ENCODE measurements at regions not wholly inside any gene's neighbourhood (a gene's known extent, or its start where the extent isn't known, plus 50 kb on each side); places are given as distances from the start of the nearest gene placed in this dataset.

GRCh38 chr3:182036382-182036781 lies 324.7 kb downstream of the SOX2 start:
- Histone ChIP-seq H3K4me3 (replicated peaks; ENCODE audit: low read depth, low read length) (no peak overlapping the region), H3K27me3 (replicated peaks; ENCODE audit: control insufficient read depth, insufficient read depth, low read length) (no peaks in the 10 kb centered on the region), H3K36me3 (ENCODE audit: control insufficient read depth, insufficient read depth, low read length) (no peaks in the 10 kb centered on the region)
- TF ChIP-seq CTCF (IDR thresholded peaks at IDR 0.05; ENCODE audit: insufficient read depth, low read length, poor library complexity, severe bottlenecking): no peak
- peak; percentile 31 for DNase-seq (ENCODE audit: extremely low read depth, insufficient read length)

DNA sequence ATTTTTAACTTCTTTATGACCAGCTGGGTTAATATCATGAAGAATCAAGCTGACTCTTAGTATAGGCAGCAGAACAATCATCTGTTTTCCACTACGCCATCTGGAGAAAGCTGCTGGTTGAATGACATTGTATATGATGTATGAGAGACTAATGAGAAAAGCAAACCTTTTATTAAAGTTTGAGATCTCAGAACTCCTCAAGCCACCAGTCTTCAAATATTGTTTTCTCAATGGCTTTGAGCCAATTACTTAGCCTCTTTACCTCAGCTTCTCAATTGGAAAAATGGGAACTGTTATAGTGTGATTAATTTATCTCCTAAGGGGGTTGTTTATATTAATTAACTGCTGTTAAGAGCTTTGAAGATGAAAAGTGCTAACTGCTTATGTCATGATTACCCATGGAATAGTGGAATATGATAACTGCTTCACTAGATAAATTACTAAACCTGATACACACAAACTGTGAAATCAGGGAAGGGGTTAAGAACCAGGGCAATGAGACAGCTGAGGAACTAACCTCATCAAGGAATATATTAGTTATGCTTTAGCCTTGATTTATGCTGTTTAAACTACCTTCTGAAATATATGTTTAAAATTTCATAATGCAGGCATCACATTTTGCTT lies 330.1 kb downstream of the SOX2 start:
- TF ChIP-seq CTCF (IDR thresholded peaks at IDR 0.05; ENCODE audit: insufficient read depth, low read length, poor library complexity, severe bottlenecking): no peak
- DNase-seq (ENCODE audit: extremely low read depth, insufficient read length): no peak
- Histone ChIP-seq H3K27me3 (replicated peaks; ENCODE audit: control insufficient read depth, insufficient read depth, low read length) (no peaks in the 10 kb centered on the region), H3K4me3 (replicated peaks; ENCODE audit: low read depth, low read length) (no peak overlapping the region), H3K36me3 (ENCODE audit: control insufficient read depth, insufficient read depth, low read length) (no peaks in the 10 kb centered on the region)

DNA sequence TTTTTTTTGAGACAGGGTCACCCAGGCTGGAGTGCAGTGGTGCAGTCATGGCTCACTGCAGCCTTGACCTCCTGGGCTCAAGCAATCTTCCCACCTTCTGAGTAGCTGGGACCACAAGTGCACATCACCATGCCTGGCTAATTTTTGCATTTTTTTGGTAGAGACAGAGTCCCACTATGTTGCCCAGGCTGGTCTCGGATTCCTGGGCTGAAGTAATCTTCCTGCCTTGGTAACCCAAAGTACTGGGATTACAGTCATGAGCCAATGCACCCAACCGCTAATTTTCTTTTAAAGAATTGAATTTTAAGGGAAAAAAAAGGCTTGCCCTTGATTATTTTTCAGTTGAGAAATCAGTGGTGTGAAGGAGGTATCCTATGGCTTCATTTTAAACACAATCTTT lies 334.0 kb downstream of the SOX2 start:
- no peak for TF ChIP-seq CTCF (IDR thresholded peaks at IDR 0.05; ENCODE audit: insufficient read depth, low read length, poor library complexity, severe bottlenecking)
- Histone ChIP-seq H3K36me3 (ENCODE audit: control insufficient read depth, insufficient read depth, low read length) (no peaks in the 10 kb centered on the region), H3K4me3 (replicated peaks; ENCODE audit: low read depth, low read length) (no peak overlapping the region), H3K27me3 (replicated peaks; ENCODE audit: control insufficient read depth, insufficient read depth, low read length) (no peaks in the 10 kb centered on the region)
- no peak for DNase-seq (ENCODE audit: extremely low read depth, insufficient read length)

GRCh38 chr3:182046166-182046764 lies 334.5 kb downstream of the SOX2 start:
- Histone ChIP-seq H3K4me3 (replicated peaks; ENCODE audit: low read depth, low read length) (no peak overlapping the region), H3K27me3 (replicated peaks; ENCODE audit: control insufficient read depth, insufficient read depth, low read length) (no peaks in the 10 kb centered on the region), H3K36me3 (ENCODE audit: control insufficient read depth, insufficient read depth, low read length) (no peaks in the 10 kb centered on the region)
- no peak for TF ChIP-seq CTCF (IDR thresholded peaks at IDR 0.05; ENCODE audit: insufficient read depth, low read length, poor library complexity, severe bottlenecking)
- DNase-seq (ENCODE audit: extremely low read depth, insufficient read length): no peak

GRCh38 chr3:182050932-182051331 lies 339.2 kb downstream of the SOX2 start:
- no peak for DNase-seq (ENCODE audit: extremely low read depth, insufficient read length)
- H3K4me3 ChIP-seq (replicated peaks; ENCODE audit: low read depth, low read length): no peak overlapping the region
- no peaks in the 10 kb centered on the region for H3K36me3 ChIP-seq (ENCODE audit: control insufficient read depth, insufficient read depth, low read length)
- H3K27me3 ChIP-seq (replicated peaks; ENCODE audit: control insufficient read depth, insufficient read depth, low read length): no peaks in the 10 kb centered on the region
- TF ChIP-seq CTCF (IDR thresholded peaks at IDR 0.05; ENCODE audit: insufficient read depth, low read length, poor library complexity, severe bottlenecking): no peak
